ENCODE measurements at regions not wholly inside any gene's neighbourhood (a gene's known extent, or its start where the extent isn't known, plus 50 kb on each side); places are given as distances from the start of the nearest gene placed in this dataset.

GRCh38 chr13:64958106-64958505 is 2272.0 kb downstream of the PCDH9 start:
- 90% methylated on average over 16 of the region's 16 CpGs for WGBS
- H3K4me3 ChIP-seq, result no peak overlapping the region
- no peaks in the 10 kb centered on the region for H3K27me3 ChIP-seq (replicated peaks; ENCODE audit: insufficient read depth)
- no peak overlapping the region for H3K27ac ChIP-seq
- no peaks in the 10 kb centered on the region for H3K4me1 ChIP-seq (replicated peaks)
- H3K36me3 ChIP-seq, result no peaks in the 10 kb centered on the region
- intact Hi-C loops (cut with DNase I), result no loop called here
- no peak for DNase-seq (ENCODE audit: low spot score)
- TF ChIP-seq CTCF (IDR thresholded peaks at IDR 0.05) (no peak), POLR2AphosphoS5 (IDR thresholded peaks at IDR 0.05) (no peak), POLR2A (IDR thresholded peaks at IDR 0.05) (no peak)
- no peaks in the 10 kb centered on the region for H3K9me3 ChIP-seq

DNA sequence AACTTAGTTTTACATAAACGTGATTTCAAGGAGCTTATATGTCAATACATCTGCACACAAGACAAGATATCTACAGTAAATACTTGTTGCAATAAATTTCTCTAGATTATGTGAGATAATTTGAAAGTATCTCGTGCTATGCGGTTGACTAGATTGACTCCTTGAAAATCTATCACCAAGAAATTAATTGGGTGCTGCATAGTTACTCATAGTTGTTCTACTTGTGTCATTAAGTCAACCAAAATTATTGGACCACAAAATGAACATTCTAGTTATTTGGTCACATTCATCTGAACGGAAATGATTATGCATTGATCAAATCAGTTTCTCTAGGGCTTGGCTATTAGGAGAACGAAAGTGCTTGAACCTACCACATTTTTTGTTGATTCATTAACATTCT is 2291.5 kb downstream of the PCDH9 start:
- no peak for DNase-seq (ENCODE audit: low spot score)
- no peak overlapping the region for H3K27ac ChIP-seq
- H3K36me3 ChIP-seq, result no peaks in the 10 kb centered on the region
- TF ChIP-seq CTCF (IDR thresholded peaks at IDR 0.05) (no peak), POLR2AphosphoS5 (IDR thresholded peaks at IDR 0.05) (no peak), POLR2A (IDR thresholded peaks at IDR 0.05) (no peak)
- no peaks in the 10 kb centered on the region for H3K9me3 ChIP-seq
- 85% methylated on average over 5 of the region's 5 CpGs for WGBS
- no peaks in the 10 kb centered on the region for H3K4me1 ChIP-seq (replicated peaks)
- intact Hi-C loops (cut with DNase I), result no loop called here
- H3K27me3 ChIP-seq (replicated peaks; ENCODE audit: insufficient read depth), result no peaks in the 10 kb centered on the region
- no peak overlapping the region for H3K4me3 ChIP-seq

DNA sequence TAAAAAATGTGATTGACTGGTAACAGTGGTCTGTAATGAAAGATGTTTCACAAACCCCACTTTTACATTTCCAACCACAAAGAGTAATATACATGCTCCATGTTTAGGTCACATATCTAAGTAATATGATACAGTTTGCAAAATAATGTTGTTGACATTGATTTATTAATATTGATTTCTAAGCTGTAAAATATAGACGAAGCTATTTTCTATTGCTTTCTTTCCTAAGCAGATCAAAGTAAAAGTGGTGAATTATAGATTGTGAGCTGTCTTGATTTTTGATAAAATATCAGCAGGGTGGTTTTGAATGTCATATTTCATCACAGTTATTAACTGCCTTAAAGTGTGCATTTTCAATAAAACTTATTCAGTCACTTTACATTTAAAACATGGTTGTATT is 2292.8 kb downstream of the PCDH9 start:
- no peak for TF ChIP-seq CTCF (IDR thresholded peaks at IDR 0.05)
- no peak for TF ChIP-seq POLR2A (IDR thresholded peaks at IDR 0.05)
- TF ChIP-seq POLR2AphosphoS5 (IDR thresholded peaks at IDR 0.05), result no peak
- Histone ChIP-seq H3K4me1 (replicated peaks) (no peaks in the 10 kb centered on the region), H3K36me3 (no peaks in the 10 kb centered on the region), H3K27me3 (replicated peaks; ENCODE audit: insufficient read depth) (no peaks in the 10 kb centered on the region), H3K4me3 (no peak overlapping the region), H3K27ac (no peak overlapping the region), H3K9me3 (no peaks in the 10 kb centered on the region)
- no peak for DNase-seq (ENCODE audit: low spot score)
- intact Hi-C loops (cut with DNase I), result no loop called here
- WGBS, result 60% methylated on average over 1 of the region's 1 CpG

DNA sequence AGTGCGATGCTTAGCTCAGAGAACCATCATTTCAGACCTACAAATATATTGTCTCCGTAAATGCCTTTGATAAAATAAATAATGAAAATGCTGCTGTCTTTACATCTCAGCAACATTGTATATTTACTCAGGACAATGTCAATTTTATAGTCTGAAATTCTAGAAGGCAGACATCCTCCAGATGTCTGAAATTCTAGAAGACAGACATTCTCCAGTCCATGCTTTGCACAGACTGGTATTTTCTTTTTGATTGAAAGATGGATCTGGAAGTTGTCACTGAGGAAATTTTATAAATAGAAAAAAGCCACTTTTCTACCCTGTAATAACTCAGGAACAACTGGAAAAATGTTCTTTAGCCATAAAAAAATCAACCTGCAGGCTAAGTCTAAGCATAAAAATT is 2293.3 kb downstream of the PCDH9 start:
- whole genome bisulfite sequencing, result 53% methylated on average over 2 of the region's 2 CpGs
- H3K9me3 ChIP-seq, result no peaks in the 10 kb centered on the region
- H3K27ac ChIP-seq, result no peak overlapping the region
- H3K4me3 ChIP-seq, result no peak overlapping the region
- TF ChIP-seq POLR2AphosphoS5 (IDR thresholded peaks at IDR 0.05), result no peak
- no peak for TF ChIP-seq POLR2A (IDR thresholded peaks at IDR 0.05)
- TF ChIP-seq CTCF (IDR thresholded peaks at IDR 0.05), result no peak
- H3K27me3 ChIP-seq (replicated peaks; ENCODE audit: insufficient read depth), result no peaks in the 10 kb centered on the region
- H3K4me1 ChIP-seq (replicated peaks), result no peaks in the 10 kb centered on the region
- DNase-seq (ENCODE audit: low spot score), result no peak
- no peaks in the 10 kb centered on the region for H3K36me3 ChIP-seq
- intact Hi-C loops (cut with DNase I), result no loop called here

DNA sequence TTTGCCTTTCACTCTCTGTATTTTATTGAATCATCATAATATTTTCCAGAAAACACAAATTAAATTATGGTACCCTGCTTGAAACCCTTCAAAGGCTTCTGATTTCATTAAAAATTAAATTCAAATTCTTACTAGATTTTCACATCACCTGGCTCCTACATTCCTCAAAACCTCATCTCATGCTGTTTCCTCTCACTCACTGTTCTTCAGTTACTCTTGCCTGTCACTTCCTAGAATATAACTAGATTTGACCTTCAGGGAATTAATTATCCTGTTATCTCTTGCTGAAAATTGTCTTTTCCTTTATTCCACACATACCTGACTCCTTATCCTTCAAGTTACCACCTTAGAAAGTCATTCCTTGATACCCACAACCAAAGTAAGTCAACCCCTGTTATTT is 2294.7 kb downstream of the PCDH9 start:
- no peaks in the 10 kb centered on the region for H3K27me3 ChIP-seq (replicated peaks; ENCODE audit: insufficient read depth)
- DNase-seq (ENCODE audit: low spot score), result no peak
- intact Hi-C loops (cut with DNase I), result no loop called here
- no peak for TF ChIP-seq POLR2AphosphoS5 (IDR thresholded peaks at IDR 0.05)
- no peaks in the 10 kb centered on the region for H3K9me3 ChIP-seq
- no peaks in the 10 kb centered on the region for H3K36me3 ChIP-seq
- H3K4me3 ChIP-seq, result no peak overlapping the region
- H3K4me1 ChIP-seq (replicated peaks), result no peaks in the 10 kb centered on the region
- no peak overlapping the region for H3K27ac ChIP-seq

All from prostate gland (tissue), 2 donors.